Gastrocnemius medialis (tissue), 4 donors: ENCODE measurements at regions not wholly inside any gene's neighbourhood (a gene's known extent, or its start where the extent isn't known, plus 50 kb on each side); places are given as distances from the start of the nearest gene placed in this dataset.
"Not testable (repeated sequence)": the region's sequence is repeated elsewhere in the genome, so short reads cannot be mapped to it uniquely, and the experiment has no call there.

Experiments
- ATAC-seq, 2 donors: fragments of 150-250 bp; one replicate each; pipeline ENCODE4 v1.9.1; 2016
- DNase-seq, 2 donors: peaks; one replicate each; pipeline ENCODE4 v3.0.0-alpha.2; 2019
- H3K27ac ChIP-seq, 4 donors: fragments of 200-600 bp; sonication (generic); 1 replicate in 1 of 4; 2 replicates in 3 of 4; pipeline ENCODE4 v1.5.1; 2016 to 2018; ENCODE audit warnings: mild to moderate bottlenecking in 2 of 4, moderate library complexity in 1 of 4
- H3K27me3 ChIP-seq, 3 donors: fragments of 200-600 bp; sonication (generic) in 2 of 3; 1 replicate in 1 of 3; 2 replicates in 2 of 3; pipeline versions ENCODE4 v1.5.1 to v1.6.0; 2016 to 2019; ENCODE audit warnings: mild to moderate bottlenecking in 1 of 3, moderate library complexity in 1 of 3
- H3K36me3 ChIP-seq, 2 donors: fragments of 200-600 bp; sonication (generic) in 1 of 2; one replicate each; pipeline ENCODE4 v1.5.1; 2017 to 2018
- H3K4me1 ChIP-seq, 2 donors: fragments of 200-600 bp; sonication (generic) in 1 of 2; one replicate each; pipeline ENCODE4 v1.5.1; 2016 to 2017; ENCODE audit warnings: mild to moderate bottlenecking in 2 of 2
- H3K4me3 ChIP-seq, 4 donors: fragments of 200-600 bp; sonication (generic) in 3 of 4; 1 replicate in 1 of 4; 2 replicates in 3 of 4; pipeline ENCODE4 v1.5.1; 2016 to 2019; ENCODE audit warnings: mild to moderate bottlenecking in 2 of 4
- H3K9me3 ChIP-seq, 3 donors: fragments of 200-600 bp; sonication (generic) in 2 of 3; 1 replicate in 1 of 3; 2 replicates in 2 of 3; pipeline ENCODE4 v1.5.1; 2016 to 2019
- POLR2A ChIP-seq, 2 donors: fragments of 450-650 bp; IDR thresholded peaks; one replicate each; pipeline ENCODE4 v1.6.1; 2017; ENCODE audit warnings: antibody characterized with exemption in 2 of 2, mild to moderate bottlenecking in 2 of 2, moderate library complexity in 2 of 2
- in situ Hi-C, 4 donors: fragments of 200-750 bp; cut with MboI; loops; one replicate each; pipeline versions ENCODE4 v1.15.0 to v1.8.0; 2017; ENCODE audit warnings: low sequenced_read_pairs in 4 of 4
- intact Hi-C: fragments of 100-400 bp; cut with DNase I; formaldehyde crosslinking; loops from one replicate; pipeline ENCODE4 v1.15.1; 2023; ENCODE audit warnings: low total_unique reads
- TF ChIP-seq, protein P1 (sequence below), 5 experiments: fragments of 450-650 bp in 3 of 5; fragments of 200-600 bp in 2 of 5; sonication (generic) in 2 of 5; IDR thresholded peaks in 4 of 5; conservative IDR thresholded peaks in 1 of 5; 1 replicate in 4 of 5; 2 replicates in 1 of 5; pipeline ENCODE4 v1.5.1; 2016 to 2019; ENCODE audit warnings: antibody characterized with exemption in 5 of 5, mild to moderate bottlenecking in 3 of 5, moderate library complexity in 3 of 5

DNA sequence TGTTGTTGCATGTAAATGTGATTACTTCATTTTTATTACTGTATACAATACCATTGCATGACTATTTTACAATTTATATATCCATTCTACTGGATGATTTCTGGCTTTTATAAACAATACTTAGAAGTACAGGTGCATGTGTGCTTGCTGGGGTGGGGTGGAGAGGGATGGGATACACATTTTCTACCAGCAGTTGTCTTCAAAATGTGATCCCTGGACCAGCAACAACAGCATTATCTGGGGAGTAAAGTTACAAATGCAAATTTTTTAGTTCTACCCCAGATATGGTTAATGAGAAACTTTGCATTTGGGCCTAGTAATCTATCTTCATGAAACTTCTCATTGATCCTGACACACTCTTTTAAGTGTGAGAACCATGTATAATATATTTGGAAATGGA is 905.4 kb upstream of the ATXN7L3B start:
- no peak for ATAC-seq
- in situ Hi-C loops (no loop called here), intact Hi-C loops (no loop called here)
- no peak overlapping the region for H3K4me3 ChIP-seq
- no peaks in the 10 kb centered on the region for H3K27me3 ChIP-seq
- no peaks in the 10 kb centered on the region for H3K36me3 ChIP-seq
- no peaks in the 10 kb centered on the region for H3K9me3 ChIP-seq
- no peak for DNase-seq
- TF ChIP-seq, protein P1, sequence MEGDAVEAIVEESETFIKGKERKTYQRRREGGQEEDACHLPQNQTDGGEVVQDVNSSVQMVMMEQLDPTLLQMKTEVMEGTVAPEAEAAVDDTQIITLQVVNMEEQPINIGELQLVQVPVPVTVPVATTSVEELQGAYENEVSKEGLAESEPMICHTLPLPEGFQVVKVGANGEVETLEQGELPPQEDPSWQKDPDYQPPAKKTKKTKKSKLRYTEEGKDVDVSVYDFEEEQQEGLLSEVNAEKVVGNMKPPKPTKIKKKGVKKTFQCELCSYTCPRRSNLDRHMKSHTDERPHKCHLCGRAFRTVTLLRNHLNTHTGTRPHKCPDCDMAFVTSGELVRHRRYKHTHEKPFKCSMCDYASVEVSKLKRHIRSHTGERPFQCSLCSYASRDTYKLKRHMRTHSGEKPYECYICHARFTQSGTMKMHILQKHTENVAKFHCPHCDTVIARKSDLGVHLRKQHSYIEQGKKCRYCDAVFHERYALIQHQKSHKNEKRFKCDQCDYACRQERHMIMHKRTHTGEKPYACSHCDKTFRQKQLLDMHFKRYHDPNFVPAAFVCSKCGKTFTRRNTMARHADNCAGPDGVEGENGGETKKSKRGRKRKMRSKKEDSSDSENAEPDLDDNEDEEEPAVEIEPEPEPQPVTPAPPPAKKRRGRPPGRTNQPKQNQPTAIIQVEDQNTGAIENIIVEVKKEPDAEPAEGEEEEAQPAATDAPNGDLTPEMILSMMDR (IDR thresholded peaks at IDR 0.05 in 4 of 5, conservative IDR thresholded peaks at IDR 0.05 in 1 of 5): no peak
- TF ChIP-seq POLR2A (IDR thresholded peaks at IDR 0.05): no peak
- no peaks in the 10 kb centered on the region for H3K4me1 ChIP-seq
- H3K27ac ChIP-seq: no peak overlapping the region

DNA sequence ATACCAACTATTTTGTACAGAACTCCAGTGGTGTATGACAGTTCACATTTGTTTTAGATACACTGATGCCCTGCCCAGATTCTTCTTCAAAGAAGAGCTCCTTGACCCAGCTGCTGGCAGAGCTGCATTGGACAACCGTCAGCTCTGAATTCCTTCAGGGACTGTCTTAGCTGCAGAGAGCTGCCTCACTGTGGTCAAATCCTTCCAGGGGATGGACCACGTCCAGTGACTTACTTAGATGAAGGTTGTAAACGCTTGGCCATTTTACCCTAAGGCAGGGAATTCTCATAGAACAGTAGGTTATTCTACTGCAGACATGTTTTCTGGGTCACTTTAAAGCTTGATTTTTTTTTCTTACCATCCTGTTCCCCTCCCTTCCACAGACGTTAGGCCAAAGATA is 905.0 kb upstream of the ATXN7L3B start:
- Histone ChIP-seq H3K4me1 (no peaks in the 10 kb centered on the region), H3K9me3 (no peaks in the 10 kb centered on the region), H3K27ac (no peak overlapping the region), H3K27me3 (no peaks in the 10 kb centered on the region), H3K36me3 (no peaks in the 10 kb centered on the region), H3K4me3 (no peak overlapping the region)
- no peak for DNase-seq
- TF ChIP-seq POLR2A (IDR thresholded peaks at IDR 0.05): no peak
- TF ChIP-seq, protein P1 (IDR thresholded peaks at IDR 0.05 in 4 of 5, conservative IDR thresholded peaks at IDR 0.05 in 1 of 5): no peak
- intact Hi-C loops (no loop called here), in situ Hi-C loops (no loop called here)
- no peak for ATAC-seq

DNA sequence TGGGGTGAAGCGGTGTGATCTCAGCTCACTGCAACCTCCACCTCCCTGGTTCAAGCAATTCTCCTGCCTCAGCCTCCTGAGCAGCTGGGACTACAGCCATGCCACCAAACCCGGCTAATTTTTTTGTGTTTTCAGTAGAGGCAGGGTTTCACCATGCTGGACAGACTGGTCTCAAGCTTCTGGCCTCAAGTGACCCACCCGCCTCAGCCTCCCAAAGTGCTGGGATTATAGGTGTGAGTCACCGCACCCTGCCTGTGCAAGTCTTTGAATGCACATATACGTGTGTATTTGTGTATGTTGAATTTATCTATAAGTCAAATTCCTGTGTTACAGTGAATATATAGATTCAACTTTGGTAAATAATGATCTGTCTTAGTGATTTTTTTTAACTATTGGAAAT is 898.2 kb upstream of the ATXN7L3B start:
- H3K36me3 ChIP-seq, H3K9me3 ChIP-seq, intact Hi-C loops, in situ Hi-C loops, H3K4me3 ChIP-seq, DNase-seq, H3K27me3 ChIP-seq, ATAC-seq, H3K4me1 ChIP-seq, H3K27ac ChIP-seq: not testable (repeated sequence)

DNA sequence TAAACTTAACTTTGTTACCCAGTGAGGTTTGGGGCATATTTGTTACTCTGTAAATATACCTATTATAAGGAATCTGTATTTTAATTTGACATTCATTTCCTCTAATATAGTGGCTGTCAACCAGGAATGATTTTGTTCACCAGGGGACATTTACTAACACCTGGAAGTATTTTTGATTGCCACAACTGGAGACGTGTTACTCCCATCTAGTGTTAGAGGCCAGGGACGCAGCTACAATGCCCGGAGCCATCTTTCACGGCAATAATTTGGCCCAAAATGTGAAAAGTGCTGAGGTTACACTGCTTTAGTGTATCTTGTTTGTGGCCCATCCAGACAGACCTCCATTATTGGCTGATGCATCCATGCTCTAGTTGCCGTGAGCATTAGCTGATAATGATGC is 881.3 kb upstream of the ATXN7L3B start:
- Histone ChIP-seq H3K36me3 (no peaks in the 10 kb centered on the region), H3K9me3 (no peaks in the 10 kb centered on the region), H3K4me3 (no peak overlapping the region), H3K4me1 (no peaks in the 10 kb centered on the region), H3K27ac (no peak overlapping the region), H3K27me3 (no peaks in the 10 kb centered on the region)
- TF ChIP-seq POLR2A (IDR thresholded peaks at IDR 0.05): no peak
- TF ChIP-seq, protein P1 (IDR thresholded peaks at IDR 0.05 in 4 of 5, conservative IDR thresholded peaks at IDR 0.05 in 1 of 5): no peak
- intact Hi-C loops: no loop called here
- ATAC-seq (no peak), DNase-seq (no peak)
- in situ Hi-C loops: no loop called here

DNA sequence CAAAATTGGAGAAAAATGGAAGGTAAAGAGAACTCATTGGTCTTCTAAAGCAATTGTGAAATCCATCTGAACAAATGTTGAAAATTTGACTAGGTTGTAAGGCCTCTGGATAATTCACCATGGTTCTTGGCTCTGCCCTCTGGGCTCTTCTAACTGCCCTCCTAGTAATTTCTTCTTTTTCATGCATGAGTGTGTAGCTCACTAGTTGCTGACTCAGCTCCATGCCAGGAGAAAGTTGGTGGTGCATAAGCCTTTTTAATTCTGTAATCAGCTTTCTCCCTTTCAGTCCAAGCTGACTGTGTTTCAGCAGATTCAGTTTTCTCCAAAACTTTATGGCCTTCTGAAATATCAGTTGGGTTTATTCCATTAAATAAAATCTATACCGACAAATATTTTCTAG is 877.8 kb upstream of the ATXN7L3B start:
- H3K27ac ChIP-seq: no peak overlapping the region
- no peaks in the 10 kb centered on the region for H3K9me3 ChIP-seq
- H3K36me3 ChIP-seq: no peaks in the 10 kb centered on the region
- intact Hi-C loops: no loop called here
- no peaks in the 10 kb centered on the region for H3K27me3 ChIP-seq
- no peak for ATAC-seq
- in situ Hi-C loops: no loop called here
- no peaks in the 10 kb centered on the region for H3K4me1 ChIP-seq
- TF ChIP-seq, protein P1 (IDR thresholded peaks at IDR 0.05 in 4 of 5, conservative IDR thresholded peaks at IDR 0.05 in 1 of 5): no peak
- no peak for TF ChIP-seq POLR2A (IDR thresholded peaks at IDR 0.05)
- DNase-seq: no peak
- no peak overlapping the region for H3K4me3 ChIP-seq
